H1 (cell line): ENCODE measurements at regions not wholly inside any gene's neighbourhood (a gene's known extent, or its start where the extent isn't known, plus 50 kb on each side); places are given as distances from the start of the nearest gene placed in this dataset.

Experiments used
- CTCF ChIP-seq, 3 experiments: IDR thresholded peaks; 1 replicate in 2 of 3; 2 replicates in 1 of 3; pipeline versions ENCODE4 v1.5.1 to v1.6.1; 2011; ENCODE audit warnings: low read length in 3 of 3, mild to moderate bottlenecking in 3 of 3, inconsistent platforms in 2 of 3, low read depth in 1 of 3, moderate library complexity in 1 of 3; ENCODE audit not compliant: insufficient read depth in 1 of 3; ENCODE audit errors: control extremely low read depth in 1 of 3
- GABPA ChIP-seq: IDR thresholded peaks from 2 replicates; pipeline ENCODE4 v1.6.1; 2011; ENCODE audit warnings: mild to moderate bottlenecking, low read length, moderate library complexity, borderline replicate concordance; ENCODE audit not compliant: insufficient read depth

- no peak for TF ChIP-seq GABPA
- TF ChIP-seq CTCF (IDR thresholded peaks at IDR 0.05; ENCODE audit: control extremely low read depth in 1 of 3, insufficient read depth in 1 of 3, low read depth in 1 of 3, low read length in 3 of 3) = no peak
Measured at GRCh38 chr5:68582284-68582683, 366.7 kb downstream of the PIK3R1 start.
